H1 (cell line): ENCODE measurements at regions not wholly inside any gene's neighbourhood (a gene's known extent, or its start where the extent isn't known, plus 50 kb on each side); places are given as distances from the start of the nearest gene placed in this dataset.

Experiments
- ASH2L ChIP-seq: fragments of 200-600, 300-600 bp; sonication (generic); IDR thresholded peaks from one replicate; pipeline ENCODE4 v1.7.1; 2017; ENCODE audit warnings: low read length
- BCL11A ChIP-seq, 2 experiments: IDR thresholded peaks; one replicate each; pipeline ENCODE4 v1.6.1; 2011; ENCODE audit warnings: low read depth in 2 of 2, low read length in 2 of 2, mild to moderate bottlenecking in 2 of 2
- GABPA ChIP-seq: IDR thresholded peaks from 2 replicates; pipeline ENCODE4 v1.6.1; 2011; ENCODE audit warnings: mild to moderate bottlenecking, low read length, moderate library complexity, borderline replicate concordance; ENCODE audit not compliant: insufficient read depth
- KDM5A ChIP-seq: fragments of 200-600 bp; IDR thresholded peaks from 2 replicates; pipeline ENCODE4 v1.7.1; 2012; ENCODE audit warnings: mild to moderate bottlenecking, low read length, inconsistent platforms, mixed read lengths
- PHF8 ChIP-seq: fragments of 200-600 bp; sonication (generic); conservative IDR thresholded peaks from 2 replicates; pipeline ENCODE4 v1.7.1; 2012; ENCODE audit warnings: low read depth, mild to moderate bottlenecking, inconsistent platforms, low read length, moderate library complexity
- SIRT6 ChIP-seq: IDR thresholded peaks from one replicate; pipeline ENCODE4 v1.7.1; 2012; ENCODE audit warnings: low read length, inconsistent platforms
- TCF12 ChIP-seq: IDR thresholded peaks from 2 replicates; pipeline ENCODE4 v1.6.1; 2011; ENCODE audit warnings: low read depth, mild to moderate bottlenecking, low read length
- TF ChIP-seq, protein P1 (sequence below): IDR thresholded peaks from 2 replicates; pipeline ENCODE4 v1.6.1; 2012; ENCODE audit warnings: inconsistent platforms
- TF ChIP-seq, protein P2 (sequence below): IDR thresholded peaks from 2 replicates; pipeline ENCODE4 v1.6.1; 2012; ENCODE audit warnings: inconsistent platforms

DNA sequence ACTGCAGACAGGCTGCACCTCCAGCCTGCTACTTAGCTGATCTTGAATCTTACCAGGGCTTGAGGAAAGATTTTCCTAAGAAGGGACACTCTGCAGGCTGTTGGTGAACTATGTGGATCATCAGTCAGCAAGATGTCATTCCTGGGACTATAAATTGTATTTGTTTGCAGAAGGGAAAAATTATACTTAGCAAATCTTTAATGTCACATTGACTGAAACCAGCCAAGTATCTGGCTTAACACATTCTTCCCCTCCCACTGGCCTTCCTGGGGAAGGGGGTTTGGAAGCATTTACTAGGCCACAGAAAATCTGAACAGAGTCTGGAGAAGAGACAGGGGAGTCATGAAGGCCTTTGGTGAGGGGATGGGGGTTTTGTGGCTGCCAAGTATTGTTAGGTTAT lies 156.7 kb upstream of the EOLA2 start (continued):
- TF ChIP-seq, protein P1, sequence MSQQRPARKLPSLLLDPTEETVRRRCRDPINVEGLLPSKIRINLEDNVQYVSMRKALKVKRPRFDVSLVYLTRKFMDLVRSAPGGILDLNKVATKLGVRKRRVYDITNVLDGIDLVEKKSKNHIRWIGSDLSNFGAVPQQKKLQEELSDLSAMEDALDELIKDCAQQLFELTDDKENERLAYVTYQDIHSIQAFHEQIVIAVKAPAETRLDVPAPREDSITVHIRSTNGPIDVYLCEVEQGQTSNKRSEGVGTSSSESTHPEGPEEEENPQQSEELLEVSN = no peak
- TF ChIP-seq ASH2L = no peak
- TF ChIP-seq SIRT6 = no peak
- TF ChIP-seq PHF8 = no peak
- TF ChIP-seq KDM5A = no peak
- no peak for TF ChIP-seq GABPA
- TF ChIP-seq, protein P2, sequence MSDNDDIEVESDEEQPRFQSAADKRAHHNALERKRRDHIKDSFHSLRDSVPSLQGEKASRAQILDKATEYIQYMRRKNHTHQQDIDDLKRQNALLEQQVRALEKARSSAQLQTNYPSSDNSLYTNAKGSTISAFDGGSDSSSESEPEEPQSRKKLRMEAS = no peak
- TF ChIP-seq TCF12 = no peak
- no peak for TF ChIP-seq BCL11A (IDR thresholded peaks at IDR 0.05; ENCODE audit: low read depth in 2 of 2, low read length in 2 of 2)
